CD1c-positive myeloid dendritic cell (primary cell): ENCODE measurements at regions not wholly inside any gene's neighbourhood (a gene's known extent, or its start where the extent isn't known, plus 50 kb on each side); places are given as distances from the start of the nearest gene placed in this dataset.
"Not testable (repeated sequence)": the region's sequence is repeated elsewhere in the genome, so short reads cannot be mapped to it uniquely, and the experiment has no call there.

Source experiments
- DNase-seq: peaks from one replicate; pipeline ENCODE4 v3.0.0-alpha.2; 2016; ENCODE audit errors: extremely low spot score

DNA sequence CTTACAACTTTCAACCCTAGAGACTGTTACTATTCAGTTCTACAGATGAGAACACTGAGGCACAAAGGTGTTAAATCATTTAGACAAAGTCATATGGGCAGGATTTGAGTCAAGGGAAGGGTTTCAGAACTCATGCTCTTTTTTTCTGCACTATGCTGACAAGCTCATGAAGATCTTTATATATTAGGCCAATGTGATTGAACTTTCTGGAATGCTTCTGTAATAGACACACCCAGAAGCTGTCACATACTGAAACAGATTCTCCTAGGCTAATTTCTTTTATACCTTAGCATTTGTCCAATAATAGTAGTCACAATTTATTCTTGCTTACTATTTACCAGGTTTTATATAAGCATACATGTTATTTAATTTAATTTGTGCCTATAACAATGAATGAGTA lies 164.0 kb downstream of the ALG10B start:
- DNase-seq = no peak

DNA sequence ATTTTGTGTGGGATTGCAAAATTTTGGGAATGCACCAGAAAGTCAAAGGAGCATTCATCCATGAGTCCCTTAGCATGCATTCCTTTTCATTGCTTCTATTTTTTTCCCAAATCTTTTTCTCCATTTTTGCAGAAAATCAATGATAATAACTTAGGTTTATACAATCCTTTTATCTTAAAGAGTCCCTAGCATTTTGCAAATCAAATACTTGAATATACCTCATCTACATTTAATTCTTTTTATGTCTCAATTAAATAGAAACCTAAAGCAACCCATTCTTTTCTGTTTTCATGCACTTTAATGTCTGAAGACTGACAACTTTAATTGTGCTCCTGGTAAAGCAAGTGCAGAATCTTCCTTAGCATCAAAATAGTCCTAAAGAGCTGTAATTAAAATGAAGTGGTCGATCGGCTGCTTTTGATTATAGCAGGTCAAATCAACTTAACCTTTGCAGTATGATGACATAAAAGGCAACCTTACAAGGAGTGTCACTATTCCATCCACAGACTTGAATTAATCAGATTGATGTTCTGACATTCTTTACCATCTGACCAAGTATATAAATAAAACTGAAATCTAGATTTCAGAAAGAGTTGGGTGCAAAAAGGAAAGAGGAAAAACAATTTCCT lies 168.4 kb downstream of the ALG10B start:
- DNase-seq = no peak

DNA sequence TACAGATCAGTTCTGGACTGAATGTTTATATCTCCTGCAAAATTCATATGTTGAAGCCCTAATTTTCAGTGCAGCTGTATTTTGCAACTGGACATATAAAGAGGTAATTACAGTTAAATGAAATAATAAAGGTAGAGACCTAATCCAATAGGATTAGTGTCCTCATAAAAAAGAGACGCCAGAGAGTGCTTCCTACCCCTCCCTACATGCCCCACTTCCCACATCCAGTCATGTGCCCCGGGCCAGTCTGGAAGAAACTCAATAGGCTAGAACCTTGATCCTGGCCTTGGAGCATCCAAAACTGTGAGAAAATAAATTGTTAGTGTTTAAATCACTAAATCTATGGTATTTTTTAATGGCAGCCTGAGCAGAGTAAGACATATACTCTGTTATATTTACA lies 172.3 kb downstream of the ALG10B start:
- DNase-seq = no peak

DNA sequence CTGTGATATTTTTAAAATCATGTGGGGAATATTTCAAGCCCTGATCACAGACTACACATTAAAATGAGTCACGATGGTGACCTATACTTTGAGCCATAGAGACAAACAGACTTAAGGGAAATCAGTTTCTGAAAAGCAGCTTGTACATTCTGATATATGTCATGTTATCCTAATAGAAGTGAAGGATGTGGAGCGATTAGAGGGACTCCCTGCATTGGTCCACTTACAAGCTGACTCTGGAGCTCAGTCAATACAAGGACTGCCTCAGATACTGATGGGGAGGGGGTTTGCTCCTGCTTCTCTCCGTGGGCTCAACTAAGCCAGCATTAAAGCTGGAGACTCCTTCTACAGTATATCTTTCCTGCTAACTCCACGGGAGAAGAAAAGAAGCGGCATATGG lies 173.5 kb downstream of the ALG10B start:
- no peak for DNase-seq

DNA sequence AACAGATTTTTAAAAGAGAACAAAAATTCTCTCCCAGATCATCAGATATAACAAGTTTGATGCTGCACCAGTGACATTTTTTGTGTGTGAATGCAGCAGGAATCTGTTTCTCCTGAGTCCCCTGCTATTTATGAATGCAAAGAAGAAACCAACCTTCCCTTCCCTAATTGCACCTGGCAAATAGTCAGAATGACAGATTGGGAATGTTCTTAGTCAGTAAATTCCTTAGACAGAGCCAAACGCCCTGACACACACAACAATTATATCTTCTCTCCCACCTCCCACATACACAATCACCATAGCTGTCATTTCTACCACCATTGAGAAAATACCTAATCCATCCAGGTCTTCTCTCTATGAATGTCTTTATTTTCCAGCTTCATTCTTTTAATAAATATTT lies 174.4 kb downstream of the ALG10B start:
- no peak for DNase-seq

DNA sequence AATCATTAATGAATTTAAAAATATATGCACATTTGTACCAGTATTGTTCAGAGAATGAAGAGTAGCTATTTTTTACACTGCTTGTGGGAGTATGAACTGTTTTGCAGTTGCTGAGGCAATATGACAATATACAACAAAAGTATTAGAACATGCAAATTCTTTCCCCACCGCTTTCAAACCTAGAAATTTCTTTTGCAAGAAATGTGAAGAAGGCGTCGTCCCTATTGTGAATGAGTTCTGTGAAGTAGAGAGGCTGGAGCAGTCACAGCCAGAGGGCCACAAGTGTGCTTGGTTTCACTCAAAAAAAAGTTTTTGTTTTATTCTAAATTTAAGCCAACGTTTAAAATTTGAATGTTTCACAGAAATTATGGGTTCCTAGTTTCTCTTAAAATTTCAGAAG lies 184.9 kb downstream of the ALG10B start:
- DNase-seq = no peak

DNA sequence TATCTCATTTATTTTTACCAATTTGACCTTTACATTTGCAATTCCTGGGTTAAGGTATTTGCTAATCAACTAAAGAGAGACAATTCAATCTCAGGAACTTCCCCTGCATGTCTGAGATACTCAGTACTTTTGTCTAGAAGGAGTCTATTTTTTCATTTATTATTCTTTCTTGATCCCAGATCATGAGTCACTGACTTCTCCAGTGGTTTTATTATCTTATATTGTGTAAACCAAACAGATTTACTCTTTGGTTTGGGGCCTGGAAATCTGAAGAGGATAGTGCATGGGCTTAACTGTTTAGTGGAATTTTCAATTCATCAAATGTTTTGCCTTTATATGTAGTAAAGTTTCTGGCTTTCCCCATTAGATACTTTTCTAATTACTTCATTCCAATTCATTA lies 185.4 kb downstream of the ALG10B start:
- no peak for DNase-seq

DNA sequence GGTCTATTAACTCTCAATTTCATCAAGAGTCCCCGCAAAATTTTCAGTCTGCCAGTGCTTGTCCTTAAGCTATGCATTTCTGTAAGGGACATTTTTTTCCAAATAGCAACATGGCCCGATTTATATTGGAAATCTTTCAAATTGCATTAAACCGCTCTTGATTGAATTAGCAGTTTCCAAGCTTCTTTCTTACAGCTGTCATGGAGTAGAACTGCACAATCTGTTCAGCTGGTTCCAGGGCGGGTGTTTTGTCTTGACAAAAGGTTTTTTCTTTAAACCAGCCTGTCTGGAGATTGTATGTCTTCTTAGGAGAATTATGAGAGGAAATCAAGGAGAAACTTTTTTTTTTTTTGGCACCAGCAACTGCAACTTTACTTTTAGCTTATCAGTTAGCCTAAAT lies 185.8 kb downstream of the ALG10B start:
- no peak for DNase-seq

DNA sequence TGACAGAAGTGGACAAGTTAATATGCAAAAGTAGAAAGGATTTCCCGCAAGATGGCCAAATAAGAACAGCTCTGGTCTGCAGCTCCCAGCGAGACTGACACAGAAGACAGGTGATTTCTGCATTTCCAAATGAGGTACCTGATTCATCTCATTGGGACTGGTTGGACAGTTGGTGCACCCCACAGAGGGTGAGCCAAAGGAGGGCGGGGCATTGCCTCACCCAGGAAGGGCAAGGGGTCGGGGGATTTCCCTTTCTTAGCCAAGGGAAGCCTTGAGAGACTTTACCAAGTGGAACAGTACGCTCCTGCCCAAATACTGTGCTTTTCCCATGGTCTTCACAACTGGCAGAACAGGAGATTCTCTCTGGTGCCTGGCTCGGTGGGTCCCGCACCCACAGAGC lies 191.3 kb downstream of the ALG10B start:
- no peak for DNase-seq

DNA sequence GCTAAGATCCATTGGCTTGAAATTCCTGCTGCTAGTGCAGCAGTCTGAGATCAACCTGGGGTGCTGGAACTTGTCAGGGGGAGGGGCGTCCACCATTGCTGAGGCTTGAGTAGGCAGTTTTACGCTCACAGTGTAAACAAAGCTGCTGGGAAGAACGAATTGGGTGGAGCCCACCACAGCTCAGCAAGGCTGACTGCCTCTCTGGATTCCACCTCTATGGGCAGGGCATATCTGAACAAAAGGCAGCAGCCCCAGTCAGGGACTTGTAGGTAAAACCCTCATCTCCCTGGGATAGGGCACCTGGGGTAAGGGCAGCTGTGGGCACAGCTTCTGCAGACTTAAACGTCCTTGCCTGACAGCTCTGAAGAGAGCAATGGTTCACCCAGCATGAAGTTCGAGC lies 191.7 kb downstream of the ALG10B start:
- no peak for DNase-seq

DNA sequence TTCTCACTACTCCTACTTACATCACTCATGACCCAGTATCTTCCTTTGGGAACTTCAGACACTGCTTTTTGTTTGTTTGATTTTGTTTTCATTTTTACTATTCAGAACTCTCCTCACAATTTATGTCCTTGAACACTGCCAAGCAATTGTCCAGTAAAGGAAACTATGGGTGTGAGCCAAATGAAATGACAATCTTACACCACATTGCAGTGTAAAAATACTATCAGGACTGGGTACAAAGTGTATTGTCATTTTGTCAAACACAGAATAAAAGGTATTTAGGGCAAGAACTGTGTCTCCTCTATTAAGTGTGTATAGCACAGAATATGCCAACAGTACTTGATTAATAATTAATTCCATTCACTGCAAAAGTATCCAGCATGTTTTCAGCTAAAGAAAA lies 199.3 kb downstream of the ALG10B start:
- DNase-seq = no peak

DNA sequence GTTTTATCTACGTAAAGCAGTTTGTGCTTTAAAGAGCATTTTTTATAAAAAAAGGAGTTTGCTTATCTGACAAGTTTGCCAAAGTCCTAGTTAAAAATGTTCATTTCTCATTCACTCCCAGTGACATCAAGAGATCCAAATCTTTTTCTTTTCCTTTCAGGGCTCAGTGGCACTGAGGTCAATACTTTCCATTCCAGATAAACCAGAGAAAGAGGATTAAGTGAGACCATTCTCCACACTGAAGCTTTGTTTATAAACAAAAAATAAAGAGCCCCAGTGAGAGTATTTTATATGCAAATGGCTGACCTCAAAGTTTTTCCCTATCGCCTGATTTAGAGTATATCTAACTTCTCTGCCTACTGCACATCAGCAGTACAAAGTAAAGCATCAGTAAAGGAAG lies 199.8 kb downstream of the ALG10B start:
- DNase-seq = no peak

DNA sequence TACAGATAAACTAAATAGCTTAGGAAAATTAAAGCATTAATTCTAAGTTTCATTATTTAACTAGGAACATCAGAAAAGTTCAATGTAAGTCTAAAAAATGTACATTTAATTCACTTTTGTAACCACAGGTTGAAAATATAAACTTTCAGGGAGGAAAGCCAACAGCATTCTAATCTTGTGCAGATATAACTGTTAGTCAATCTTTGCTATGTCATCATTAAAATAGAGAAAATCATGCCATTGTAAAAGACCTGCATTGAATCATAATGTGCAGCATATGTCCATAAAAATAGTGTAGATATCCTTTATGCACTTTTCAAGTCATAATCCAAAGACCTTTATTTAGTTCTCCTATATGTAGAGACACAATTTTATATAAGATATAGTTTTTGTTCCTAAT lies 207.3 kb downstream of the ALG10B start:
- DNase-seq = no peak

DNA sequence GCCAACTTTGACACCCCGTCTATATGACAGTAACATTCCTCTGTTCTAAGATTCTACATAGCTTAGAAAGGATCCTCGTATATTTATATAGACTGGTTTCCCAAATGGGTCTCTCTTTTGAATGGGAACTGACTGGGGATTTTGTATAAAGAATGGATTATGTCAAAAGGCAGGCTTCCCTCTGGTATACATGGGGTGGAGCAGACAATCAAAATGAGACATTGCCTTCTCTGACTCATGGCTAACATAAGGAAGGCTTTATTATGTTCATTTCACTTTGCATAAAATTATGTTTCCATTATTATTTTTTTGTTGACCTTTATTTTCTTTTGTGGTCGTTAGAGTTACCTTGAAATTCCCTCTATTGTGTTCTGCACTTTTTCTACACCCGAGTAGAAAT lies 211.1 kb downstream of the ALG10B start:
- DNase-seq = no peak

DNA sequence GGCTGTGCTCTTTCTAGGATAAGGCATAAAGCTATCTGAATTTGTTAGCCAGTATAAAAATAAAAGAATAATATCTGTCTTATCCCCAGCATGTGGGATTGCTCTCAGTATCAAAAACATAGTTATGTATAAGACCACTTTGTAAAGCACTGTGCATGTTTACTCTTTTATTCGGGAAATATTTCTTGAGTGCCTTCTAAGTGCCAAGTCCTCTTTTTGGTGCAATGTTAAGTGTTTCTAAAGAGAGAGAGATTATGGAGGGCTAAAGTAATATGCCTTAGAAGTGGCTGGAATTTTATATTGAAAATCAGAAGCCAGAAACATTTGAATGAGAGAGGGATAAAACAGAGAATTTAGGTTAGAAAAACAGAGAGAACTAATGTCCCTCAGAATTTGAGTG lies 212.0 kb downstream of the ALG10B start:
- DNase-seq = no peak

DNA sequence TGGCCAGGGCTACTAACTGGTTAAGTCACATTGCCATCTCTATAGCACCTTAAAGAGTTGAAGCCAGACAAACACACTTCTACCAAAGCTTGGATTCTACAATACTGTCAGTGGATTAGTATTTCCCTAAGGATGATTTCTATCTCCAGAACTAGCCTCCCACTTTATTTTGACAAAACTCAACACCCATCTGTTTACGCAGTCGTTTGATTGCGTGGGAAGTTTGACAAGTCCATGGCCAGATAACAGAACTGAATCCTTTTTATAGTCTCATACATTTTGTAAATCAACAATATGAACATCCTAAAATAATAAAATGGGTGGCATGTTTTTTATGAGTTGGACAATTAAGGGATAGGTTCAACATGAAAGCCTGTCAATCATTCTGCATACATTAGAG lies 212.7 kb downstream of the ALG10B start:
- not testable (repeated sequence) for DNase-seq

DNA sequence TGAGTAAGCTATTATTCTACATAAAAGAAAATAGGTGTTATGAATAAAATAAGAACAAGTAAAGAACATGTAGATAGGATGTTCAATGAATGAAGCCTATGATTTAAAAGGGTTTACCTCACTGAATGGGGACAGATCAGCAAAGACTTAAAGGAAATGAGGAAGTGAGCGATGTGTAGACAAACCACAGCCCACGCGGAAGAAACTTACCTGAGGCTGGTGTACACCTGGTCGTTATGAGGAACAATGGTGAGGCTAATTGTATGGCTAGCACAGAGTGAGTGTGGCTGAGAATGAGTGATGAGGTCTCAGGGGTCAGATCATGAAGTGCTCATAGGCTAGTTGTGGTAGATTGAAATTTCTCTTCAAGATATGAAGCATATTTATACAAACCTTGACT lies 221.7 kb downstream of the ALG10B start:
- DNase-seq = no peak

DNA sequence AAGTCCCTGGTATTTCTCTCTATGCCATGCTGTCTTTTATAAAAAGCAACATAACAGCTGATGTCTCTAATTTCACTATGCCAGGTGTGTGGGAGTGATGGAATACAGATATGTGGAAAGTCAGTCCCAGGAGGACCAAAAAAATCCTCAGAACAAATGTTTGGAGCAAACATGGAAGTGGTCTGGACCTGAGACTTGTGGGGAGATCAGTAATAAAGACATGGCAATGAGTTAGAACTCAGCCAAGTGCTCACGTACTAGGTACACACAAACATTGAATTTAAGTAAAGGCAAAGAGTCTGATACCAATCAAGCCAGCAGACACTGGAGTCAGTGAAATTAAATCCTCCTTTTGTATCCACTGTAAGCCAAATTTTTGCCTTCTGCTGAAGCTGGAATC lies 223.6 kb downstream of the ALG10B start:
- DNase-seq = no peak

DNA sequence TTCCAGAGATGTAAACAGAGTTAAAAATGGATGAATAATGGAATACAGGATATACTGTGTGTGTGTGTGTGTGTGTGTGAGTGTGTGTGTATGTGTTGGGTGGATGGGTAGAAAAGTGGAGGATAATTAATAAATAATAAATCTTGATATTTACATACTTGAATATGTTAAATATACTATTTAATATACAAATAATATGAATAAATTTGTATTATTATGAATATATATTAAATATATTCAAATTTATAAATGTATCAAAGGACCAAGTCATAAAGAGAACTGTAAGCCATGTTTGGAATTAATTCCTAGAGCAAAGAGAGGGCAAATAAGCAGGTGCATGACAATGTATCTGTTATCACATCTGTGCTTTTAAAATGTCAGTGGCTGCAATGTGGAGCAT lies 225.3 kb downstream of the ALG10B start:
- DNase-seq = no peak

DNA sequence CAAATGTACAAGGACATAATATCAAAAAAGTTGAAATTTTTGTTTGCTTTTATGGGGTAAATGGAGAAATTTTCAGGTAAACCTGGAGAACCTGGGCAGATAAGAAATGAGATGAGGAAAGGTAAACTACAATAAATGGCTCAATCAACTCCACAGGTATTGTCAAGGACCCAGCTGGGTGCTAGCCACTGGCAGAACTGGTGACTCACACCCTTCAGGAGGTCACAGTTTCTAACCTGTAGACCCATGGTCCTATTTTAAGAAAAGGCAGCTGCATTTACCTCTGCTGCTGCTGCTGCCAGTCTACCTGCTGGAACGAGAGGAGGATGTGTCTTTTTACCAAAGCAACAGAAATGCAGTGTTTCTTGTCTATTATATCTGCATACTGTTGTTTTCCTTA lies 226.6 kb downstream of the ALG10B start:
- DNase-seq = no peak

DNA sequence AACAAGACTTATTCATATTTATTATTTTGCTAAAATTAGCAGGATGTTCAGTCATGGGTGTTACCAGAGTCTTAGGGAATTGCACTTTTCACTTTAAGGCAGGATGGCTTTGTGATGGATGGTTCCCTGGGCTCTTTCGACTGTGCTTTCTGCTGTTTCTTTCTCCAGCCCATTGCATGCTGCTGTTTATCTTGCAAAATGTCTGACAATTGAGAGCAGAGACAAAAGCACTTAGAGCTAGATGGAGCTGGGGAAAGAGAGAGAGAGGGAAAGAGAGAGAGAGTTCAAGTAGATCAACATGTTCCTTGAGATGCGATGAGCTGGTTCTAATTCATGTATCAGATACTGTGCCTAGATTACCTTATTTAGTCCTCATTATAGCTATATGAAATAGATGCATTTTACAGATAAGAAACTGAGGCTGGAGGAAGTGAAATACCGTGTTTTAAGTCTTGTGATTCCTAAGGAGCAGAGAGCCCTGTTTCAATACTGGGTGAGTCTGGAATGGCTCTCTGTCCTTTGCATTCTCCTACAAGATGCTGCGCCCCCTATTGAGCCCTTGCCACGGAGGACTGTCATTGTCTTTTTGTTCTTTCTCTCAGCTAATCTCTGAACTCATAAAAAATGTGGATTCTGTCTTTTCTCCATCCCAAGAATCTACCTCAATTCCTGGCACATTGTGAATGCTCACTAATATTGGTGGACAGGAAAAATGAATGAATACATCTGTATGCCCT lies 227.9 kb downstream of the ALG10B start:
- no peak for DNase-seq

DNA sequence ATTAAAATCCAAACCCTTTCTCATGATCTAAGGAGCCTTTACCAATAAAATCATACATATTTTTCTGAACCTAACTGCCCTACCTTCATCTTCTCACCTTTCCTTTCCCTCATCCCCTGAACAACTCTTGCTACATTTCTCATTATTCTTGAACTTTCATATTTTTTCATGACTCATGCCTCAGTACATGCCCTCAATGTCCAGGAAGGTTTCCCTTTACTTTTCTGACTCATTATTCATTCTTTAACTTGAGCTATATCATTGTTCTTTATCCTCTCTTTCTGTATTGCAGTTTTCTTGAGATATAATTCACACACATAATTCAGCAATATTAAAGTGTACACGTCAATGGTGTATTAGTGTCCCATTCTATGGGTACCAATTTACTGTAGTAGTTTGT lies 231.0 kb downstream of the ALG10B start:
- DNase-seq = no peak

DNA sequence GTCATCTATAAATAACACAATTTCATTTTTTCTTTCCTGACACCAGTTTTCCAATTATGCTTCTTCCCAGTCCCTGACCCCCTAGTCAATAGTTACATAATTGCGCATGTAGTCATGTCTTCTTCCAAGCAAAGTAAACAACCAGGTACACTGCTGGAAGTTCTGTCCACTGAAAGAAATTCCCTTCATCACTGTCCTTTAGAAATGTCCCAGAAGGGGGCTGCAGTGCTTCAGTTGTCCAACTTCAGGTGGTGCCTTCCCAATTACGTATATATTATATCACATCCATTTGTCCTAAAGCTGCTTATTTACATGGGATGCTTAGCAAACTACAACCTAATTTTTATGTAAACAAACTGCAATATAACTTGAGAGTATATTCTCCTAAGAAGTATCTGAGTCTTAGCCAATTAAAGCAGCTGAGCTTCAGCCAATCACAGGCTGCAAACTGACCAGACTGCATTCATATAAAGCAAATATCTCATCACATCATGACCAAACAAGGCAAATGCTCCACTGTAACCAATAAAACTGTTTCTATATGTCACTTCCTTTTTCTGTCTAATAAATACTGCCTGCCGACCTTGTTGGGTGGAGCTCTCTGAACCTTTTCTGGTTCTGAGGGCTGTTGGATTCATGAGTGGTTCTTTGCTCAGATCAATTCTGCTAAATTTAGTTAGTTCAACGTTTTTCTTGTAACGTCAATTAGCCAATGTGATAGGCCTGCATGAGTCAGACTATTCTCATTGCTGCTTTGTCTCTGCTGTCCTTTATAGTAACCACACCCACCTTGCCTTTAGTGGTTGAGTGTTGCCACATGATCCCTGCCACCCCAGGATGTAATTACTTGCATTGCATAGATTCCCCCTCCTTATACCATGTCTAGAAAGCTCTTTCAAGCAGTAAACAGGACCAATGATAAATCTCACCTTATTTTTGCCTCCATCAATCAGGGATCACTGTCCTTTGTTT lies 239.3 kb downstream of the ALG10B start:
- DNase-seq = no peak
